ENCODE measurements at regions not wholly inside any gene's neighbourhood (a gene's known extent, or its start where the extent isn't known, plus 50 kb on each side); places are given as distances from the start of the nearest gene placed in this dataset.

DNA sequence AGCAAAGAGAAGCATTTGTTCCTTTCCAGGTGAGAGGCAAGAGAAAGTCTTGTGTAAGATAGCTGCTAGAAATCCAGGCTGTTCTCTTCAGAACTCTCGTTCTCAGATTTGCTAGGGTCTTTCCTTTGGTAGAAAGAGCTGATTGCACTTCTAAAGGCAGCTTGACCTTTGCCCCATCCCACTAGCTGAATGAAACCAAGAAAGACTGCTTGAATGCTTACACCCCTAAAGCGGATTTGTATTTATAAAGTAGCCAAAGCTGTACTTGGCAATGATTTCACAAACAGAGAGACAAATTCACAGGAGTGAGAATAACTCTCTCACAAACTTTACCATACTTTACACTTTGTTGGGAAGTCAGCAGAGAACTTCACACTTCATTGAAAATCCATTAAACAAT is 424.1 kb downstream of the TTLL7 start:
- no peak for DNase-seq (ENCODE audit: low spot score)
- TF ChIP-seq, protein P1, sequence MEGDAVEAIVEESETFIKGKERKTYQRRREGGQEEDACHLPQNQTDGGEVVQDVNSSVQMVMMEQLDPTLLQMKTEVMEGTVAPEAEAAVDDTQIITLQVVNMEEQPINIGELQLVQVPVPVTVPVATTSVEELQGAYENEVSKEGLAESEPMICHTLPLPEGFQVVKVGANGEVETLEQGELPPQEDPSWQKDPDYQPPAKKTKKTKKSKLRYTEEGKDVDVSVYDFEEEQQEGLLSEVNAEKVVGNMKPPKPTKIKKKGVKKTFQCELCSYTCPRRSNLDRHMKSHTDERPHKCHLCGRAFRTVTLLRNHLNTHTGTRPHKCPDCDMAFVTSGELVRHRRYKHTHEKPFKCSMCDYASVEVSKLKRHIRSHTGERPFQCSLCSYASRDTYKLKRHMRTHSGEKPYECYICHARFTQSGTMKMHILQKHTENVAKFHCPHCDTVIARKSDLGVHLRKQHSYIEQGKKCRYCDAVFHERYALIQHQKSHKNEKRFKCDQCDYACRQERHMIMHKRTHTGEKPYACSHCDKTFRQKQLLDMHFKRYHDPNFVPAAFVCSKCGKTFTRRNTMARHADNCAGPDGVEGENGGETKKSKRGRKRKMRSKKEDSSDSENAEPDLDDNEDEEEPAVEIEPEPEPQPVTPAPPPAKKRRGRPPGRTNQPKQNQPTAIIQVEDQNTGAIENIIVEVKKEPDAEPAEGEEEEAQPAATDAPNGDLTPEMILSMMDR (IDR thresholded peaks at IDR 0.05), result no peak
- H3K27ac ChIP-seq, result no peak overlapping the region
- no peak overlapping the region for H3K4me3 ChIP-seq

DNA sequence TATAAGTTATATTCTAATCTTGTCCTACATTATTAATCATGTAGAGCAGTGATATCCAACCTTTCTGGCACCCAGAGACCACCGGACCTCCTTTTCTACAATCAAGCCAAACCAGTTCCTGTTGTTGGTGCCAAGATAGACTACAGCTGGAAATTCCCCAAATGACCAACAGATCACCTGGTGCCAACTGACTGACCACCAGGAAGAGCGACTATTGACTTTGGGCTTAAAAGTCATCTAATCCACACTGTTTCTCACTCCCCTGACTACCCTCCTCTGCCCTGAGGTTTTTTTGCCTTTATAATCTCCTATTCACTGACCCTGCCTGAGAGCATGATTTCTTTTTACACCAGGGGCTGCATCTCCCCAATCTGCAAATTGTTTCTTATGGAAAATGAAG is 425.2 kb downstream of the TTLL7 start:
- no peak for DNase-seq (ENCODE audit: low spot score)
- H3K27ac ChIP-seq, result no peak overlapping the region
- TF ChIP-seq, protein P1 (IDR thresholded peaks at IDR 0.05), result no peak
- no peak overlapping the region for H3K4me3 ChIP-seq

DNA sequence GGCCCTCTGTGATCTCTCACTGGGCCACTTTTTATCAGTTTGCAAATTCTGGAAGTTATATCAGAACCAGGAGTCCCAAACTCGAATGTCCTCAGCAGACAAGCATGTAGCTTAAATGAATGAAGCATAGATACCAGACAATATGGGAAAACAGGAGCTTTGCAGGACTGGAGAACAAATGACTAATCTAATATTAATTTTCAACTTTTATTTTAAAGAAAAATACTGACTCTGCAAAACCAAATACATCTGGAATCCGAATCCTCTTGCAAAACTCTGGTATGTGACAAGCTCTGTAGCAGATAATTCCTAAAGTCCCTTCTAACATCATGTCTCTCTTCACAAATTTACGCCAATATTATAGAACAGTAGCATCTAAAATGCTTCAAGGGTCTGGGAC is 427.4 kb downstream of the TTLL7 start:
- TF ChIP-seq, protein P1 (IDR thresholded peaks at IDR 0.05), result no peak
- Histone ChIP-seq H3K27ac (no peak overlapping the region), H3K4me3 (no peak overlapping the region)
- DNase-seq (ENCODE audit: low spot score), result no peak

DNA sequence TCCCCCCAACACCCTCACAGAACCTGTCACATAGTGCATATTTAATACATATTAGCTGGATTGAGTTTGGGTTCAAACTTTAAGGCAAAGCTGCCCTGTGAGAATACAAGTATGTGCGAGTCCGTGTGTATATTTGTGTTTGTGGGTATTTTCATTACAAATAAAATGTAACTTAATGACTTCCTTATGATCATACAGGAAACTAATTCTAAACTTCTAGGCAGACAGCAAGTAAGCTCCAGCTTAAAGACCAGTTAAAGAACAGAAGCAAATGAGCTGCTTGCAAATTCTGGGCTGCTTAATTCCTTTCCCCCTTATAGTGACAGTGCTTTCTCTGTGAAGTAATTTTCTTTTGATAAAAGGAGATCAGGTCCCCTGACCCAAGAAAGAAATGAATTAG is 437.6 kb downstream of the TTLL7 start:
- no peak for DNase-seq (ENCODE audit: low spot score)
- Histone ChIP-seq H3K4me3 (no peak overlapping the region), H3K27ac (no peak overlapping the region)
- TF ChIP-seq, protein P1 (IDR thresholded peaks at IDR 0.05), result no peak

DNA sequence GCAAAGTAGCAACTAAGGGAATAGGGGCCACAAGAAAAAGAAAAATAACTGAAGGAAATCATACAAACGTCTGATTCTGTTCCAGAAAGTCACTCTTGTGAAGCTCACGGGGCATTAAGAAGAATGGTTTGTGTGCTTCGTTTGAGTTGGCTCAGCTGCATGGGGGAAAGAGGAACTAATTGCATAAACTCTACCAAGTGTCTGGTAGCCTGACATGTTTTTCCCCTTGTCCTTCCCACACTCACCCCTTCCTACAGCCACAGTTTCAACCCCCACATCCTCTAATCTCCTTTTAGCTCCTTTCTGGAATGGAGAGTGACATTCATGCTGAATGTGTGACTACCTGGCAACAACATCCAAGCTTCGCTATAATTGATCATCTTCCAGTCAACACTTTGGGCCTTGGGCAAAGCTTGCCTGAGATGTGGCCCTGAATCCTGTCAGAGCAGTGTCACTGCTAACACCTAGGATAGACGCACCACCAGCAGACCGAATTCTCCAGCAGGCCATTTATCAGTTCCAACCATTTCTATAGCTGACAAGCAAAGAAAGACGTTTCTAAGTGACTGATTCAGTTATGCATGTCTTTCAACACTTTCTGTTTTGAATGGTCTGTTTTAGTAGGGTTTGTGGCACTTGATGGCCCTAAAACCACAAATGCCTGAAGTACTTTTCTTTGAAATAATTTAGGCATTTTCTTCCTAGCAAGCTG is 439.6 kb downstream of the TTLL7 start:
- TF ChIP-seq, protein P1 (IDR thresholded peaks at IDR 0.05), result no peak
- Histone ChIP-seq H3K27ac (no peak overlapping the region), H3K4me3 (no peak overlapping the region)
- no peak for DNase-seq (ENCODE audit: low spot score)

DNA sequence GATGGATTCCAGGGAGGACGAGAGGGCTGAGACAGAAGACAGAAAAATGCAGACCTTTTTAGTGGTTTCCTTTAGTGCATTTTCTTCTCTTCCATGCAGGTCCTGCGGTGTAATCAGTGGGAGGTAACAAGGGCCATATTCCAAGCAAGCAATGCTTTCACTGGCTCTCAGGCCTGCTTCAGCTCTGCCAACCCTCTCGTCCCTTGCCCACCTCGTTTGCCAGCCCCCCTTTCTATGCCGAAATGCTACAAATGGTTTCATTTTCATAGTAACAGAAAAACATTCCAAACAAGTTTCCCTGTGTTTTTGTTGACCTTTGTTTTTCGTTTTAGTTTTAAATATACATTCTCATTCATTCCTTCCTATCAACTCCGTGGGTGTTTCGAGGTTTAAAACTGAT is 443.1 kb downstream of the TTLL7 start:
- Histone ChIP-seq H3K27ac (no peak overlapping the region), H3K4me3 (peak overlapping the region; percentile 38)
- DNase-seq (ENCODE audit: low spot score), result no peak
- TF ChIP-seq, protein P1 (IDR thresholded peaks at IDR 0.05), result no peak

DNA sequence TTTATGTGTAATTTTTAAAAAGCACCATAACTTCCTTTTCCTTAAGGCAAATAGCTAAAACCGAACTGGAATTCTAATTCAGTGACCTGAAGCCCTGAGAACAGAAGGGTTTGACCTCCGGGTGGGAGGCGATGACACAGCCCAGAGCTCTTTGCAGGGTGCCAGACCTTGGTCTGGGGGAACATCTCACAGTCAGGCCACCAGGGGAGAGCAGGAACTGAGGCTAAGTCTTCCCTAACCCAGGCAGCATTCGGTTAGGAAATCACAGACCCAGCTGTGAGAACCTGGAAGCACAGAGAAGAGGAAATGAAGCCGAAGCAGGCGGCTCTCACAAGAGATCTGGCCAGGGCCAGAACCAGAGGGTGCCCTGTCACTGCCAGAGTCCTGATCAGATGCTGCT is 444.8 kb downstream of the TTLL7 start:
- TF ChIP-seq, protein P1 (IDR thresholded peaks at IDR 0.05), result no peak
- H3K27ac ChIP-seq, result no peak overlapping the region
- no peak overlapping the region for H3K4me3 ChIP-seq
- no peak for DNase-seq (ENCODE audit: low spot score)

Data from coronary artery (tissue), 2 donors.